GM23338 (cell line): ENCODE measurements at regions not wholly inside any gene's neighbourhood (a gene's known extent, or its start where the extent isn't known, plus 50 kb on each side); places are given as distances from the start of the nearest gene placed in this dataset.

Experiments
- CREB1 ChIP-seq: fragments of 250-450 bp; sonication (Bioruptor Pico); IDR thresholded peaks from 2 replicates; pipeline ENCODE4 v1.5.0; 2020; ENCODE audit warnings: low read depth, mild to moderate bottlenecking, moderate library complexity
- CTCF ChIP-seq, 2 experiments: fragments of 200-600 bp in 1 of 2; sonication (generic) in 1 of 2; conservative IDR thresholded peaks; 2 replicates each; pipeline versions ENCODE4 v1.5.1 to v1.6.1; 2016 to 2017; ENCODE audit warnings: antibody characterized with exemption in 2 of 2, low read depth in 2 of 2, mild to moderate bottlenecking in 2 of 2, moderate library complexity in 1 of 2
- EZH2 ChIP-seq: fragments of 200-600 bp; sonication (generic); IDR thresholded peaks from one replicate; pipeline ENCODE4 v1.8.0; 2017; ENCODE audit warnings: antibody characterized with exemption, mild to moderate bottlenecking, low read depth; ENCODE audit not compliant: unreplicated experiment
- EZH2phosphoT487 ChIP-seq: fragments of 200-600 bp; sonication (generic); IDR thresholded peaks from one replicate; pipeline ENCODE4 v1.8.1; 2018; ENCODE audit warnings: antibody characterized with exemption; ENCODE audit not compliant: unreplicated experiment
- JUNB ChIP-seq: IDR thresholded peaks from one replicate; pipeline ENCODE4 v1.6.1; 2016; ENCODE audit warnings: antibody characterized with exemption; ENCODE audit not compliant: unreplicated experiment
- NANOG ChIP-seq: IDR thresholded peaks from 2 replicates; pipeline ENCODE4 v1.6.1; 2016; ENCODE audit warnings: antibody characterized with exemption, borderline replicate concordance
- POLR2AphosphoS5 ChIP-seq: IDR thresholded peaks from 2 replicates; pipeline ENCODE4 v1.6.1; 2016; ENCODE audit warnings: antibody characterized with exemption, low read depth
- REST ChIP-seq: IDR thresholded peaks from one replicate; pipeline ENCODE4 v1.6.1; 2018; ENCODE audit warnings: antibody characterized with exemption; ENCODE audit not compliant: unreplicated experiment
- STAT1 ChIP-seq: IDR thresholded peaks from one replicate; pipeline ENCODE4 v1.6.1; 2016; ENCODE audit warnings: antibody characterized with exemption; ENCODE audit not compliant: unreplicated experiment
- ZNF114 ChIP-seq: fragments of 250-450 bp; sonication (Bioruptor Pico); IDR thresholded peaks from 2 replicates; pipeline ENCODE4 v1.5.0; 2020; ENCODE audit warnings: mild to moderate bottlenecking, moderate library complexity
- ZNF331 ChIP-seq: fragments of 250-450 bp; sonication (Bioruptor Pico); IDR thresholded peaks from 2 replicates; pipeline ENCODE4 v1.5.0; 2020; ENCODE audit warnings: low read depth, mild to moderate bottlenecking, moderate library complexity
- TF ChIP-seq, protein P1 (sequence below): IDR thresholded peaks from 2 replicates; pipeline ENCODE4 v1.6.1; 2016; ENCODE audit warnings: antibody characterized with exemption
- TF ChIP-seq, protein P2 (sequence below): fragments of 250-450 bp; sonication (Bioruptor Pico); IDR thresholded peaks from 2 replicates; pipeline ENCODE4 v1.5.0; 2020; ENCODE audit warnings: mild to moderate bottlenecking, moderate library complexity

- TF ChIP-seq CTCF (conservative IDR thresholded peaks at IDR 0.05; ENCODE audit: low read depth in 2 of 2) (no peak), EZH2 (no peak), POLR2AphosphoS5 (no peak), NANOG (no peak), CREB1 (CRISPR knock-in tag) (no peak), REST (no peak), JUNB (no peak), ZNF114 (CRISPR knock-in tag) (no peak), EZH2phosphoT487 (no peak), ZNF331 (CRISPR knock-in tag) (no peak), STAT1 (no peak)
- TF ChIP-seq, protein P1, sequence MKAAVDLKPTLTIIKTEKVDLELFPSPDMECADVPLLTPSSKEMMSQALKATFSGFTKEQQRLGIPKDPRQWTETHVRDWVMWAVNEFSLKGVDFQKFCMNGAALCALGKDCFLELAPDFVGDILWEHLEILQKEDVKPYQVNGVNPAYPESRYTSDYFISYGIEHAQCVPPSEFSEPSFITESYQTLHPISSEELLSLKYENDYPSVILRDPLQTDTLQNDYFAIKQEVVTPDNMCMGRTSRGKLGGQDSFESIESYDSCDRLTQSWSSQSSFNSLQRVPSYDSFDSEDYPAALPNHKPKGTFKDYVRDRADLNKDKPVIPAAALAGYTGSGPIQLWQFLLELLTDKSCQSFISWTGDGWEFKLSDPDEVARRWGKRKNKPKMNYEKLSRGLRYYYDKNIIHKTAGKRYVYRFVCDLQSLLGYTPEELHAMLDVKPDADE: no peak
- TF ChIP-seq, protein P2, sequence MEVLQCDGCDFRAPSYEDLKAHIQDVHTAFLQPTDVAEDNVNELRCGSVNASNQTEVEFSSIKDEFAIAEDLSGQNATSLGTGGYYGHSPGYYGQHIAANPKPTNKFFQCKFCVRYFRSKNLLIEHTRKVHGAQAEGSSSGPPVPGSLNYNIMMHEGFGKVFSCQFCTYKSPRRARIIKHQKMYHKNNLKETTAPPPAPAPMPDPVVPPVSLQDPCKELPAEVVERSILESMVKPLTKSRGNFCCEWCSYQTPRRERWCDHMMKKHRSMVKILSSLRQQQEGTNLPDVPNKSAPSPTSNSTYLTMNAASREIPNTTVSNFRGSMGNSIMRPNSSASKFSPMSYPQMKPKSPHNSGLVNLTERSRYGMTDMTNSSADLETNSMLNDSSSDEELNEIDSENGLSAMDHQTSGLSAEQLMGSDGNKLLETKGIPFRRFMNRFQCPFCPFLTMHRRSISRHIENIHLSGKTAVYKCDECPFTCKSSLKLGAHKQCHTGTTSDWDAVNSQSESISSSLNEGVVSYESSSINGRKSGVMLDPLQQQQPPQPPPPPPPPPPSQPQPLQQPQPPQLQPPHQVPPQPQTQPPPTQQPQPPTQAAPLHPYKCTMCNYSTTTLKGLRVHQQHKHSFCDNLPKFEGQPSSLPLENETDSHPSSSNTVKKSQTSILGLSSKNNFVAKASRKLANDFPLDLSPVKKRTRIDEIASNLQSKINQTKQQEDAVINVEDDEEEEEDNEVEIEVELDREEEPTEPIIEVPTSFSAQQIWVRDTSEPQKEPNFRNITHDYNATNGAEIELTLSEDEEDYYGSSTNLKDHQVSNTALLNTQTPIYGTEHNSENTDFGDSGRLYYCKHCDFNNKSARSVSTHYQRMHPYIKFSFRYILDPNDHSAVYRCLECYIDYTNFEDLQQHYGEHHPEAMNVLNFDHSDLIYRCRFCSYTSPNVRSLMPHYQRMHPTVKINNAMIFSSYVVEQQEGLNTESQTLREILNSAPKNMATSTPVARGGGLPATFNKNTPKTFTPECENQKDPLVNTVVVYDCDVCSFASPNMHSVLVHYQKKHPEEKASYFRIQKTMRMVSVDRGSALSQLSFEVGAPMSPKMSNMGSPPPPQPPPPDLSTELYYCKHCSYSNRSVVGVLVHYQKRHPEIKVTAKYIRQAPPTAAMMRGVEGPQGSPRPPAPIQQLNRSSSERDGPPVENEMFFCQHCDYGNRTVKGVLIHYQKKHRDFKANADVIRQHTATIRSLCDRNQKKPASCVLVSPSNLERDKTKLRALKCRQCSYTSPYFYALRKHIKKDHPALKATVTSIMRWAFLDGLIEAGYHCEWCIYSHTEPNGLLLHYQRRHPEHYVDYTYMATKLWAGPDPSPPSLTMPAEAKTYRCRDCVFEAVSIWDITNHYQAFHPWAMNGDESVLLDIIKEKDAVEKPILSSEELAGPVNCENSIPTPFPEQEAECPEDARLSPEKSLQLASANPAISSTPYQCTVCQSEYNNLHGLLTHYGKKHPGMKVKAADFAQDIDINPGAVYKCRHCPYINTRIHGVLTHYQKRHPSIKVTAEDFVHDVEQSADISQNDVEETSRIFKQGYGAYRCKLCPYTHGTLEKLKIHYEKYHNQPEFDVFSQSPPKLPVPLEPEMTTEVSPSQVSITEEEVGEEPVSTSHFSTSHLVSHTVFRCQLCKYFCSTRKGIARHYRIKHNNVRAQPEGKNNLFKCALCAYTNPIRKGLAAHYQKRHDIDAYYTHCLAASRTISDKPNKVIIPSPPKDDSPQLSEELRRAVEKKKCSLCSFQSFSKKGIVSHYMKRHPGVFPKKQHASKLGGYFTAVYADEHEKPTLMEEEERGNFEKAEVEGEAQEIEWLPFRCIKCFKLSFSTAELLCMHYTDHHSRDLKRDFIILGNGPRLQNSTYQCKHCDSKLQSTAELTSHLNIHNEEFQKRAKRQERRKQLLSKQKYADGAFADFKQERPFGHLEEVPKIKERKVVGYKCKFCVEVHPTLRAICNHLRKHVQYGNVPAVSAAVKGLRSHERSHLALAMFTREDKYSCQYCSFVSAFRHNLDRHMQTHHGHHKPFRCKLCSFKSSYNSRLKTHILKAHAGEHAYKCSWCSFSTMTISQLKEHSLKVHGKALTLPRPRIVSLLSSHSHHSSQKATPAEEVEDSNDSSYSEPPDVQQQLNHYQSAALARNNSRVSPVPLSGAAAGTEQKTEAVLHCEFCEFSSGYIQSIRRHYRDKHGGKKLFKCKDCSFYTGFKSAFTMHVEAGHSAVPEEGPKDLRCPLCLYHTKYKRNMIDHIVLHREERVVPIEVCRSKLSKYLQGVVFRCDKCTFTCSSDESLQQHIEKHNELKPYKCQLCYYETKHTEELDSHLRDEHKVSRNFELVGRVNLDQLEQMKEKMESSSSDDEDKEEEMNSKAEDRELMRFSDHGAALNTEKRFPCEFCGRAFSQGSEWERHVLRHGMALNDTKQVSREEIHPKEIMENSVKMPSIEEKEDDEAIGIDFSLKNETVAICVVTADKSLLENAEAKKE: no peak
Observed at GRCh38 chr22:45071618-45072017, 61.8 kb upstream of the PHF21B start.
